ENCODE measurements at regions not wholly inside any gene's neighbourhood (a gene's known extent, or its start where the extent isn't known, plus 50 kb on each side); places are given as distances from the start of the nearest gene placed in this dataset.

DNA sequence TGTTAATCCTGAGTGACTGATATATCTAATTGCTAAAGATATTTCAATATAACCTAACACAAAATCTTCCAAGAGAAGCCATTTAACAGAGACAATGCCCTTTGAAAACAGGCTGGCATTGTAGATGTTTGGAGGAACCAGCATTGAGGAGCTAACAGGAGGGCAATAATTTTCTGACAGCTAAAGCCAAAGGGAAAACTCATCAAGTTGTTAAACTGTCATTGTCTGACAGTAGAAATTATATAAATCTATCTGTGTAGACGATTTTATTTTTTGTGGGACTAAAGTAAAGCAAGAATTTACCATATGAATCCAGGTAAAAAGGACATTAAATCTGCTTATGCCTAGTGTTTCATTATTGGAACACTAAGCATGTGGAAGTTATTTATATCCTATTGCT is 500.2 kb upstream of the NMUR2 start:
- no peaks in the 10 kb centered on the region for H3K4me1 Mint-ChIP-seq
- no peaks in the 10 kb centered on the region for H3K9me3 Mint-ChIP-seq
- H3K4me3 Mint-ChIP-seq, result no peak overlapping the region
- TF ChIP-seq, protein P1, sequence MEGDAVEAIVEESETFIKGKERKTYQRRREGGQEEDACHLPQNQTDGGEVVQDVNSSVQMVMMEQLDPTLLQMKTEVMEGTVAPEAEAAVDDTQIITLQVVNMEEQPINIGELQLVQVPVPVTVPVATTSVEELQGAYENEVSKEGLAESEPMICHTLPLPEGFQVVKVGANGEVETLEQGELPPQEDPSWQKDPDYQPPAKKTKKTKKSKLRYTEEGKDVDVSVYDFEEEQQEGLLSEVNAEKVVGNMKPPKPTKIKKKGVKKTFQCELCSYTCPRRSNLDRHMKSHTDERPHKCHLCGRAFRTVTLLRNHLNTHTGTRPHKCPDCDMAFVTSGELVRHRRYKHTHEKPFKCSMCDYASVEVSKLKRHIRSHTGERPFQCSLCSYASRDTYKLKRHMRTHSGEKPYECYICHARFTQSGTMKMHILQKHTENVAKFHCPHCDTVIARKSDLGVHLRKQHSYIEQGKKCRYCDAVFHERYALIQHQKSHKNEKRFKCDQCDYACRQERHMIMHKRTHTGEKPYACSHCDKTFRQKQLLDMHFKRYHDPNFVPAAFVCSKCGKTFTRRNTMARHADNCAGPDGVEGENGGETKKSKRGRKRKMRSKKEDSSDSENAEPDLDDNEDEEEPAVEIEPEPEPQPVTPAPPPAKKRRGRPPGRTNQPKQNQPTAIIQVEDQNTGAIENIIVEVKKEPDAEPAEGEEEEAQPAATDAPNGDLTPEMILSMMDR (IDR thresholded peaks at IDR 0.05), result no peak
- no peaks in the 10 kb centered on the region for H3K27me3 Mint-ChIP-seq (ENCODE audit: low read depth, poor library complexity)
- no peaks in the 10 kb centered on the region for H3K36me3 Mint-ChIP-seq (ENCODE audit: low read depth)
- no peak overlapping the region for H3K27ac Mint-ChIP-seq
- no peak for DNase-seq

DNA sequence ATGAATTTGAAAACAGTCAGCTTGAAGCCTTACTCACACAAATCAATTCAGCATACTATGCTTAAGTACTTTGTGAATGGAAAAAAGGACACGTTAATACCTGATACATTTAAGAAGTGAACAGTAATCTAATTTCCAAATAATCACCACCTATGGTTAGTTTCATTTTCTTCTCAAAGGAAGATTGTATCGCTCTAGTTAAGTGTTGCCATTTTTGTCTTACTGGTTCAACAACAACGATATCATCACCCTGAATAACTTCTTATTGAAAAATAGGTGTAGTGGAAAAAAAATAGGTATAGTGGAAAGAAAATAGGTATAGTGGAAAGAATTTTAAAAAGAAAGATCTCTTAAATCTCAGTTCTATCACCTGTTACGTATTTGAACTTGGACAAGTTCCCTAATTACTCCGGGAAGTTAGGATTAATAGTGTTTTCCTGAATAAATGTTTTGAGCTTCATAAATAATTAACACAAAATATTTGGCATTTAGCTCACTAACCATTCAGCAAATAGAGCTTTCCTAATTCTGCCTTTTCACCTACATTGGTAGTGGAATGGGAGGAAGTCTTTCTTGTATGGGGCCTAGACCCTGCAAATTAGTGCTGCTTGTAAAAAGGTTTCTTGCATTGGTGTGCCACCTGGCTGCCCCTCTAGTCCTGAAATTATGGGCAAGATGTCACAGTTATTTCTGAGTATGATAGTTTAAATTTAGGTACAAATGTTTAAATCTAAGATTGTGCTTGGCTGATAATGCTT is 502.6 kb upstream of the NMUR2 start:
- Mint-ChIP-seq H3K36me3 (ENCODE audit: low read depth) (no peaks in the 10 kb centered on the region), H3K4me1 (no peaks in the 10 kb centered on the region), H3K27me3 (ENCODE audit: low read depth, poor library complexity) (peaks cover 9% of the 10 kb centered on the region)

DNA sequence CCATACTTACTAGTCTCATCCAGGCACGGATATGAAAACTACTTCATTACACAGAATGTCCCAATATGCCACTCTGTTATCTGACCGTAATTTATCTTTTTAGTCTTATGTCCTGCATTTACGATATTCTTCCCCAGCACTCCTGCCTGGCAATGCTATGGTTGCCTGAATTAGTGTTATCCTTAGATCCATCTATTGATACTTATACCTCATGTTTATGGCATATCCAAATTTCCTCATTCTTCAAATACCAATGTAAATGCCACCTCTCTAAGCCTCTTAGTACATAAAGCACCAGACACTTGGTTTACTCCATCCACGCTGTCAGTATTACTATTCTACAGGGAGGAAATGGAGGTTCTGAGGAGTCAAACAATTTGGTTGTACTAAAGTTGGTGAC is 507.8 kb upstream of the NMUR2 start:
- Mint-ChIP-seq H3K27me3 (ENCODE audit: low read depth, poor library complexity) (peaks cover 9% of the 10 kb centered on the region), H3K36me3 (ENCODE audit: low read depth) (no peaks in the 10 kb centered on the region)

More for the DNA sequence above, 502.6 kb upstream of the NMUR2 start:
- H3K27ac Mint-ChIP-seq, result no peak overlapping the region
- H3K9me3 Mint-ChIP-seq, result no peaks in the 10 kb centered on the region
- no peak for DNase-seq
- H3K4me3 Mint-ChIP-seq, result no peak overlapping the region
- TF ChIP-seq, protein P1 (IDR thresholded peaks at IDR 0.05), result no peak

DNA sequence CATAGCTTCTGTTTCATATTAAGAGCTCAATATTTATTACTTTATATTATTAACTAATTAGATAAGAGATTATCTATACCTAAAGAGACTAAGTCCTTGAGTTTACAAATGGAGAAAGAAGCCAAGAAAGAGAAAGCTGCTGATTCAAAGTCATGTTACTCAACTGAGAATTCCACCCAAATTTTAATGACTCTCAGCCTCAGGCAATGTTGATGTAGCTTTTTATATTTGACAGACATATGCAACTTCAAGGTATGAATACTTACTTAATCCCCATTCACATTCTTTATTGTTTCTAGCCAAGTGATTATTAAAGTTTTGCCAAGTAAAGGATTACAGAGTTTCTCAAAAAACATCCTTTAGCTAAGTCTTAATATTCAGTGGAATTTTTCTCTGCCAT is 527.5 kb upstream of the NMUR2 start:
- H3K4me3 Mint-ChIP-seq, result no peak overlapping the region
- H3K36me3 Mint-ChIP-seq (ENCODE audit: low read depth), result no peaks in the 10 kb centered on the region
- no peaks in the 10 kb centered on the region for H3K4me1 Mint-ChIP-seq
- TF ChIP-seq, protein P1 (IDR thresholded peaks at IDR 0.05), result no peak
- H3K27me3 Mint-ChIP-seq (ENCODE audit: low read depth, poor library complexity), result no peaks in the 10 kb centered on the region
- no peak overlapping the region for H3K27ac Mint-ChIP-seq
- DNase-seq, result no peak
- peaks cover under 1% of the 10 kb centered on the region for H3K9me3 Mint-ChIP-seq

More for the DNA sequence above, 507.8 kb upstream of the NMUR2 start:
- Mint-ChIP-seq H3K9me3 (peaks cover 4% of the 10 kb centered on the region), H3K4me1 (no peaks in the 10 kb centered on the region), H3K27ac (no peak overlapping the region), H3K4me3 (no peak overlapping the region)
- TF ChIP-seq, protein P1 (IDR thresholded peaks at IDR 0.05), result no peak
- DNase-seq, result no peak

DNA sequence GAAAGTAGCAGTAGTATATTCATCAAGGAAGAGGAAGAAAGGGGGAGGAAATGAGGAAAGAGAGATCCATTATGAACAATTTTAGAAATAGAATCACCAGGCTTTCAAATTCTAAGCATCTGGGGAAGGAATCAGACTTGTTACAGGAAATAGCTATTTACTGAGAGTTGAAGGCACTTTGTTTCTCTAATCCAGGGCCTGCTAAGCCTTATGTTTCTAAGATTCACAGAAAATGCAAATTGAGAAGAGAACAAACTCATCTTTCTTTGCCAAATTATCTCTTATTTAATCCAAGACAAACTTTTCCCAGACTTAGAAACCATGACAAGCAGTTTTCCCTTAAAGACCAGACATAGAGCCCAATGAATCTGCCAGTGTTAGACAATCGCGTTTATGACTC is 528.0 kb upstream of the NMUR2 start:
- no peaks in the 10 kb centered on the region for H3K36me3 Mint-ChIP-seq (ENCODE audit: low read depth)

More for the DNA sequence above, 528.0 kb upstream of the NMUR2 start:
- Mint-ChIP-seq H3K9me3 (peaks cover 5% of the 10 kb centered on the region), H3K4me3 (no peak overlapping the region), H3K27ac (no peak overlapping the region), H3K27me3 (ENCODE audit: low read depth, poor library complexity) (no peaks in the 10 kb centered on the region), H3K4me1 (no peaks in the 10 kb centered on the region)
- TF ChIP-seq, protein P1 (IDR thresholded peaks at IDR 0.05), result no peak
- no peak for DNase-seq

Measured in nephron progenitor cell (in vitro differentiated cells).